ENCODE measurements at regions not wholly inside any gene's neighbourhood (a gene's known extent, or its start where the extent isn't known, plus 50 kb on each side); places are given as distances from the start of the nearest gene placed in this dataset.

GRCh38 chr5:106481374-106481773 is 1189.4 kb downstream of the EFNA5 start:
- TF ChIP-seq POLR2A (IDR thresholded peaks at IDR 0.05) (no peak), CTCF (IDR thresholded peaks at IDR 0.05 in 4 of 5, conservative IDR thresholded peaks at IDR 0.05 in 1 of 5) (no peak)
